ENCODE measurements at regions not wholly inside any gene's neighbourhood (a gene's known extent, or its start where the extent isn't known, plus 50 kb on each side); places are given as distances from the start of the nearest gene placed in this dataset.

DNA sequence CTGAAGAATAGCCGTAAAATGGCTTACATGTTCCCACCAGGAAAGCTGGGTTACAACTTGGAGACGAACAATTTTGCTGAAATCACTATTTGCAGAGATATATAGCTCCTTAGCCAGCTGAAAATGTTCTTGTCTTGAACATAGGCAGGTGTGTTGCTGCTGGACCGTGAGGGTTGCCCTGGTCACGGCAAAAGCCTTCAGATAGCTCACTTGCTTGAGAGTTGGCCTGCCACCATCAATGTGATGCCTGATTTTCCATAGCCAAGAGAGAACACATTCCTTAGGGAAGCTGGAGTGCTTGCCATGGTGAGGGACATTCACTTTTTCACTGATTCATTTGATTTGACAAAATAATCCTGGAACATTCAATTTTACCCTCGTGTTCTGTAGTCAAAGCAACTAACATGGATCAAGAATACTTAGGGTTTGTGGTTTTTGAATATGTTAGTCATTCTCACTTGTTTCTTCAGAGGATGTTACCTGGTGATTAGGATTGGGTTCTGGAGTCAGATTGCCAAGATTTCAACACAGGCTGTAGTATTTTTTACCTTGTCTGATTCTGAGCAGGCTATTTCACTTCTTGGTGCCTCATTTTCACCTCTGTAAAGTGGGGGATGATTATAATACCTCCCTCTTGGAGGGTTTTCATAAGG, 536.9 kb downstream of the RAPGEF2 start:
- no peak for DNase-seq (ENCODE audit: extremely low read depth, low read depth)
- no peak for TF ChIP-seq CTCF (IDR thresholded peaks at IDR 0.05; ENCODE audit: low read depth, low read length)

GRCh38 chr4:159649237-159649636, 546.4 kb downstream of the RAPGEF2 start:
- no peak for TF ChIP-seq CTCF (IDR thresholded peaks at IDR 0.05; ENCODE audit: low read depth, low read length)

GRCh38 chr4:159652871-159653270, 550.0 kb downstream of the RAPGEF2 start:
- TF ChIP-seq CTCF (IDR thresholded peaks at IDR 0.05; ENCODE audit: low read depth, low read length) = no peak

More at GRCh38 chr4:159649237-159649636, 546.4 kb downstream of the RAPGEF2 start:
- no peak for DNase-seq (ENCODE audit: extremely low read depth, low read depth)

GRCh38 chr4:159655547-159655946, 552.7 kb downstream of the RAPGEF2 start:
- DNase-seq (ENCODE audit: extremely low read depth, low read depth) = no peak
- TF ChIP-seq CTCF (IDR thresholded peaks at IDR 0.05; ENCODE audit: low read depth, low read length) = no peak

More at GRCh38 chr4:159652871-159653270, 550.0 kb downstream of the RAPGEF2 start:
- DNase-seq (ENCODE audit: extremely low read depth, low read depth) = no peak

- DNase-seq (ENCODE audit: extremely low read depth, low read depth) = no peak
- TF ChIP-seq CTCF (IDR thresholded peaks at IDR 0.05; ENCODE audit: low read depth, low read length) = no peak
These were observed 566.2 kb downstream of the RAPGEF2 start for GRCh38 chr4:159669094-159669493.

- no peak for TF ChIP-seq CTCF (IDR thresholded peaks at IDR 0.05; ENCODE audit: low read depth, low read length)
- no peak for DNase-seq (ENCODE audit: extremely low read depth, low read depth)
These were observed 570.3 kb downstream of the RAPGEF2 start for GRCh38 chr4:159673221-159673620.

GRCh38 chr4:159674241-159674640, 571.4 kb downstream of the RAPGEF2 start:
- no peak for TF ChIP-seq CTCF (IDR thresholded peaks at IDR 0.05; ENCODE audit: low read depth, low read length)
- no peak for DNase-seq (ENCODE audit: extremely low read depth, low read depth)

Measured in AG09319 (cell line).